Stimulated activated CD8-positive, alpha-beta memory T cell treated with anti-CD3 and anti-CD28 coated beads, Interleukin-15, amount 100 ng/mL, for 24 hours (primary cell): ENCODE measurements at regions not wholly inside any gene's neighbourhood (a gene's known extent, or its start where the extent isn't known, plus 50 kb on each side); places are given as distances from the start of the nearest gene placed in this dataset.
A peak's percentile ranks its signal among the peaks of the same experiment; 100 is the strongest.
"Not testable (repeated sequence)": the region's sequence is repeated elsewhere in the genome, so short reads cannot be mapped to it uniquely, and the experiment has no call there.

Experiments used
- DNase-seq: peaks from one replicate; pipeline ENCODE4 v3.0.0-alpha.2; 2020; ENCODE audit warnings: low read depth

- DNase-seq: no peak
Measured at GRCh38 chr2:84373391-84373790, 85.7 kb downstream of the SUCLG1 start.

DNA sequence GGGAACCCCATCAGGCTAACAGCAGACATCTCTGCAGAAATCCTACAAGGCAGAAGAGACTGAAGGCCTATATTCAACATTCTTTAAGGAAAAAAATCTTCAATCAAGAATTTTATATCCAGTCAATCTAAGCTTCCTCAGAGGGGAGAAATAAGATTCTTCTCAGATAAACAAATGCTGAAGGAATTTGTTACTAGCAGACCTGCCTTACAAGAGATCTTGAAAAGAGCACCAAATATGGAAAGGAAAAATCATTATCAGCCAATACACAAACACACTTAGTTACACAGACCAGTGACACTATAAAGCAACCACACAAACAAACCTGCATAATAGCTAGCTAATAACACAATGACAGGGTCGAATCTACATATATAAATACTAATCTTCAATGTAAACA is 96.5 kb downstream of the SUCLG1 start:
- no peak for DNase-seq

DNA sequence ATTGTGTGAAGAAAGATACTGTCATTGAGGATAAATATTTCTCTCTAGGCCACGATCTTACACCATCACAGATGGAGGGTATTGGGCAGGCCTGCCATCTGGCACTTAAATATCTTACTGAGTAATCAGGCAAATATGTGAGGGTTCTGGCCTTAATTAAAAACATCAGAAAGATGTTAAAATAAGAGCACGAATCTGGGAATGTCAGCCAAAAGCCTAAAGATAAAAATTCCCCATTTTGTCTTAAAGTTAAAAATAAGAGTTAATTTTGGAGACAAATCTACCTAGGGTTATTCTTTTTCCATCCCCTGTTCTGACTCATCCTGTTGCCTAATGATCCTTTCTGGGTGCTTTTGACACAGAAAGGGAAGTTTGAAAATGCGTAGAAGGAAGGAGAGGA is 121.0 kb downstream of the SUCLG1 start:
- no peak for DNase-seq

DNA sequence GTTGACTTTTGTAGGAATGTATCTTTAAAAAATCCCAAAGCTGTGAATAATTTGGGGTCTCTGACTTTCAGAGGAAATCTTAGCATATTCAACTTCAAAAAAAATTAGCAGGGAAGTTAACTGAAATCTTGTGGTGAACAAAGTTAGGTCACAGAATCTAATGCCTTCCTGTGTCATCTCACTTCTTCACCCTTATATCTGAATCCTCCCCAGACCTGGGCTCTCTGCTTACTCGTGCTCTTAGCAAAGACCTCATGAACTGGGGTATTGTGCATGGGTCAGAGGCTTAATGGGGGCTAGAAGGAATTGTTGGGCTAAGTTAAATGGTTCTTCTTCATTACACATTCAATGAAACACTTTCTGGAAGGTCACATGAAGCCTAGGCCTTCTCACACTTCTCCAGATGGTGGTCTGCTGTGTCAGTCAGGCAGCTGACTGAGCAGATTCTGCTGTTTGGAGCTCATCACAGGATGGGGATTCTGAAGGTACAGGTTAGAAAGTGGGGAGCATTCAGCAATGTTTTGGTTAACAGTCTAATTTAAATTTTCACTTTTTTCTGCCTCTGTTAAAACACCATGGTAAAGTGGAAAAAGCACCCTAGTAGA is 131.3 kb downstream of the SUCLG1 start:
- DNase-seq: no peak

- no peak for DNase-seq
Measured at GRCh38 chr2:84326831-84327432, 132.1 kb downstream of the SUCLG1 start.

DNA sequence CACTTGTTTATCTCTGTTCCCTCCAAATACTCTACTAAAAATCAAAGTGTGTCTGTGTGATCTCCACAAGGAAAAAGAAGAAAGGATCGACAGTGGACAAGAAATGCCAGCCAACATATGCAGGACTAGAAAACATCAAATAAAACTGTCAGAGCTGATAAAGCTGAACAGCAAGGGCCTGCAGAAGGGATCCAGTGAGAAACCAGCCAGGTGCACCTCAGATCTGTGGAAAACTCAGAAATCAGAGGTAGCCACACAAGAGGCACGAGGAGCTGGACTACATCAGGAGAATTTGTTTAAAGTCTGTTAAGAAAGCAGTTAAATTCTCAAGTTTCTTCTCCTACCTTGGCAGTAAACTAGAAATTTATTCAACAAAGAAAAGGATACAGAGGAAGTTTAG is 135.2 kb downstream of the SUCLG1 start:
- DNase-seq: no peak

GRCh38 chr2:84320940-84321339 is 138.1 kb downstream of the SUCLG1 start:
- DNase-seq: no peak

DNA sequence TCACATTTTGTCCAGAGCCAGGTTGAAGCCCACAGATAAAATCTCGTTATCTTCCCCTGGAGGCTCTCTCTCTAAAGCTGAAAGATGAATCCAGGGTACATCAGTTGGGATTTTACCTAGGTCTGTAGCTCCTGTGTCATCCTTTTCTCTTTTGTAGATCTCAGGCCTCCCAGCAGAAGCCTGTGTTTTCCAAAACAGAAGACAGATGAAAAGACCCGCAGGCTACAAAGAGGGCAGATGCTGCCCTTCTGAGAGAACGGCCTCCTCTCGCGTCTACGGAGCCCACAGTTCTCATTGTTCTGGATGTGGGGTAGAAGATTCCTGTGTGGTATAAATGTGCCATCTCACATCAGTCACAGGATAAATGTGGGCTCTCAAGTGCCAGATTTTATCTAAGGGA is 139.5 kb downstream of the SUCLG1 start:
- no peak for DNase-seq

- no peak for DNase-seq
Measured at GRCh38 chr2:84317135-84317534, 141.9 kb downstream of the SUCLG1 start.

DNA sequence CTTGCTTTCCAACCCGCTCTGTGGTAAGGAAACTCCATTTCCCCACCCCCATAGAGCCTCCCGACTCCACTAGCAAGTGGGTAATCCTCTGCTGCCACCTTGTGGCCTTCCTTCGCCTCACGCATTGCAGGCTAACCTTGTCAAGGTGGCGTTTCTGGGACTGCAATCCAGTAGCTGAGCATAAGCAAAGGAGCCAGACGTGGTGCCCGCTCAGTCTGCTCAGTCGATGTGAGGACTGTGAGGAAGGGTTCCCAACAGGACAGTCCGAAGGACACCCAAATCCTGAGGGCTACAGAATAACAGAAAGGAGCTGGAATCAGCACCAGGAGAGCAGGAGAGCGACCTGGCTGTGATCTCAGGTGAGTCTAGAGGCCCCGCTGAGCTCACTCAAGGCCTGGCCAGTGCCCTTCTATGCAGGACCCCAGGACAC is 144.2 kb downstream of the SUCLG1 start:
- peak; percentile 56 for DNase-seq

DNA sequence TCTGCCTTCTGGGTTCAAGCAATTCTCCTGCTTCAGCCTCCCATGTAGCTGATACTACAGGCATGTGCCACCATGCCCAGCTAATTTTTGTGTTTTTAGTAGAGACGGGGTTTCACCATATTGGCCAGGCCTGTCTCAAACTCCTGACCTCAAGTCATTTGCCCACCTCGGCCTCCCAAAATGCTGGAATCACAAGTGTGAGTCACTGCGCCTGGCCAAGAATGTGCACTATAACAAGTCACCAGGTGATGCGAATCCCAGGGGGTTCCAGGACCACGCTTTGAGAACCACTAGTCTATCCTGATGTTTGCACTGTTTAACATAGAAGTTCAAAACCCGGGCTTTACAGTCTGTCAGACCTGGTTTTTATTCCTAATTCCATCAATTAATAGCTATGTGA is 144.8 kb downstream of the SUCLG1 start:
- no peak for DNase-seq

GRCh38 chr2:84309281-84309680 is 149.8 kb downstream of the SUCLG1 start:
- no peak for DNase-seq

GRCh38 chr2:84306361-84306760 is 152.7 kb downstream of the SUCLG1 start:
- DNase-seq: no peak

DNA sequence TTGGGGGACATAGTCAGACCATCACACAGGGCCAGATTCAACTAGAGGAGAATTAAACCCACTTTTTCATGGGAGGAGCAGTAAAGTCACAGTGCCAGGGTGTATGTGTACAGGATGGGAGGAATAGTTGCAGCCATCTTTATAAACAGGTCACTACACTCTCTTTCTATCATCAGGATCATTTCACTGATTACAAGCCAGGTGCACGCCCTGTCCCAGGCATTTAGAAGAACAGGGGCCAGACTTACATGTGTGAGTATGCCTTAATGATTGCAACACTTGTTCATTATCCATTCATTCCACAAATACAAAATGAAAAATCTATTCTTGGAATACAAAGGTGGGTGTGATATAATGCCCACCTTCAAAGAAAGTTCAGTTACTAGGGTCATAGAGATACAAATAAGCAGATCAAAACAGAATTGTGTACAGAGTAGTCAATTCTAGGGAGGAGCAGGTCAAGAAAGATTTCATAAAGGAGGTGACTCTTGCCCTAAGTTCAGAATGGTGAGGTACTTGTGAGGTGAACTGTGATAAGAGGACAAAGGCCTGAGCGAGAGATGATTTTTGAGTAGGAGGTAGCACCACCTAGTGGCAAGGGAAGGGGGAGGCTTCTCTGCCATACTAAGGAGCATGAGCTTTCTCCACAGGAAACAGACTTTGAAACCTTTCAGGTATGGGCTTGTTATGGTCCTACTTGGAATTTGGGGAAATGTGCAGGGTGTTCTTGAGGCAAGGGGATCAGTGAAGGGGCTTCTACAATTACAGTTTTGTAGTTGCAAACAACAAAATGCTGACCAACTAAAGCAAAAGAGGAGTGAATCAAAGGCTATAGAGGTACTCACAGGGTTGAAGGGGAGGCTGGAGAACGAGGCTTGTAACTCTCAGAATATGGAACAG is 156.3 kb downstream of the SUCLG1 start:
- DNase-seq: no peak

- DNase-seq: no peak
Measured at GRCh38 chr2:84301717-84302116, 157.4 kb downstream of the SUCLG1 start.

- DNase-seq: no peak
Measured at GRCh38 chr2:84300696-84301029, 158.4 kb downstream of the SUCLG1 start.

DNA sequence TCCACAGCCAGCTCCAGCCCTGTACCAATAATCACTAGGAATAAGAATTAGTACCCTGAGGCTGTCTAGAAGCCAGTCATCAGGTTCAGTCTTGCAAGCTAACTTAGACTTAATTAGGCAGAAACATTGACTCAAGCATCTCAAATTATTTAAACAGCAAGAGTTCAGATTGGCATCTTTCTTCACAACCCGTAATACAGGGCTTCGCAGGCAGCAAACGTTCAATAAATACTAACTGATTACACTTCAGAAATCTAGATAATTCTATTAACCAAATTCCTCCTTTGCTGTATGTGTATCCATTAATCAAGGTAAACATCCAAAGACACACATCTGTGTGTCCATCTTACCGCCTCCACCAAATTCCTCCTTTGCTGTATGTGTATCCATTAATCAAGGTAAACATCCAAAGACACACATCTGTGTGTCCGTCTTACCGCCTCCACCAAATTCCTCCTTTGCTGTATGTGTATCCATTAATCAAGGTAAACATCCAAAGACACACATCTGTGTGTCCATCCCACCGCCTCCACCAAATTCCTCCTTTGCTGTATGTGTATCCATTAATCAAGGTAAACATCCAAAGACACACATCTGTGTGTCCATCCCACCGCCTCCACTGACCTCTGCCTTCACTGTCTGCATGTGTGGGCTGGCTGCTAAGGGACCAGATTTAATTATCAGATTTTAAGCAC is 158.9 kb downstream of the SUCLG1 start:
- DNase-seq: not testable (repeated sequence)

DNA sequence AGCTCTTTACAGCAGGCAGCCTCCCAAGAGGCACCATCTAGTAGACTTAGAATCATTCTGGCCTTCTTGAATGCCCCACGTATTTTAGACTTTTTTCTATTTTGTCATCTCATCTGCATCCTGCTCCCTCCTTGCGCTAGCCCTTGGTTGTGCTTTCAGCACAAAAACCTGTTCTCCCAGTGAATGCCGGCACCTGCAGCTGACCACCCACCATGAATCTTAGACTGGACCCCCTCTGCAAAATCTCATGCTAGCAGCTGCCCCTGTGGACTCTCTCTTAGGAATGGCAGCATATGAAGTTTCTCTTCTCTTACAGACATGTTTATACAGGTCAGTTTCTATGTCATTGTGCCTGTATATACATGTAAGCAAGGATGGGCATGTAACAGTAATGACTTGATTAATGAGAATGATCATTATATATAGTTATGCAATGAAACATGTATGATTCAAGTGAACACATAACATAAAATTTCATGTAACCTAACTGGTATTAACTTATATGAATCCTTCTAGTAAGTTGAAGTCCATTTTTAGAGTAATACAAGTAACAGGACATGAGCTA is 159.8 kb downstream of the SUCLG1 start:
- no peak for DNase-seq

DNA sequence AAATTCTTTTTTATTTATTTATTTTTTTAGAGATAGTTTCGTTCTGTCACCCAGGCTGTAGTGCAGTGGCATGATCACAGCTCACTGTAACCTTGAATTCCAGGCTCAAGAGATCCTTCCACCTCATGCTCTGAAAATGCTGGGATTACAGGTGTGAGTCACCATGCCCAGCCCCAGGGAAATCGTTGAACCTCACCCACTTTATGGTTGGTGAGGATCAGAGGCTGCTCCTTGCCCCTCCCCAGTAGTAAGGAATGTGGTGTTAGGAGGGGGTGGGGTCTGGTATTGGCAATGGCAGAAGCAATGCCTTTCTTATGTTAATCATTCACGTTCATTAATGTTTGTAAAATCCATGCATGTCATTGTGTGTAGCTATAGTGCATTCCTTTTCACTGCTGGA is 161.9 kb downstream of the SUCLG1 start:
- no peak for DNase-seq

DNA sequence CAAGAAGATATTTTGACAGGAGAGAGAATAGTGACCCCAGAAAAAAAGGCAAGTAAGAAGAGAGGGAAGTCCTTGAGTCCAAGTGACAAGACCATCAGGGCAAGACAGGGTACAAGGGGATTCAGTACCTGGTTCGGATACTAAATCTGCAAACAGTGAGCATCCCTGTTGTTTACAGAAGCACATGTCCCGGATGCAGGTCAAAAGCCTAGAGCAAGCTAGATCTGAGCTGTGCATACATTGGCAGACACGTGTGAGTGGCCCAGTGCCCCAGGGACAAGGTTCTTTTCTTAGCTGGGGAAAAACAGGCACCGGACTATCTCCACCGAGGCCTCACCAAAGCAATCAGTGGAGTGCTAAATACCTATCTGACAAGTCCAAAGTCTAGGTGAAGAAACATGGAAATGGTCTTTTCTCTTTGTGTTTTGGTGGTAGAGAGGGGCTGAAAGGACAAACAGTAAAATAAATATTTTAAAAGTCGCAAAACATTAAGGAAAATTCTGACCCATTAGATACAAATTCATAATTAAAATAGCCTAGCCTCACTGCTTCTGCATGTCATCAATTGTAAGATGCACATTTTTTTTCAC is 165.2 kb downstream of the SUCLG1 start:
- DNase-seq: no peak

- no peak for DNase-seq
Measured at GRCh38 chr2:84292545-84292944, 166.5 kb downstream of the SUCLG1 start.

DNA sequence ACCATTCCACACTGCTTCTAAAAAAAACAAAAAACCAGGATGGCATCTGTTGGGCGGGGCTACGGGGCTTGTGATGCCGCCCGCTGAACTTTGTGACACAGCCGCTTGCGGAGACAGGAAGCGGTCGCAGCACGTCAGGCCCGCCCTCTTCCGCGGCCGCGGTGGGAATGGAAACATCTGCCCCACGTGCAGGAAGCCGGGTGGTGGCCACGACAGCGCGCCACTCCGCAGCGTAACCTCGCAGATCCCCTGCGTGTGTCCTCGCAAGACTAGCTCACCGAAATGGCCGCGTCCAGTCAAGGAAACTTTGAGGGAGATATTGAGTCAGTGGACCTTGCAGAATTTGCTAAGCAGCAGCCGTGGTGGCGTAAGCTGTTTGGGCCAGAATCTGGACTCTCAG is 168.5 kb downstream of the SUCLG1 start:
- no peak for DNase-seq
